H9 (cell line): ENCODE measurements at regions not wholly inside any gene's neighbourhood (a gene's known extent, or its start where the extent isn't known, plus 50 kb on each side); places are given as distances from the start of the nearest gene placed in this dataset.

ENCODE experiments used
- DNase-seq: peaks from one replicate; pipeline ENCODE4 v3.0.0-alpha.2; 2017
- H2AFZ ChIP-seq: one replicate; pipeline ENCODE4 v1.6.1; 2013; ENCODE audit warnings: mild to moderate bottlenecking, low read length, control low read depth, moderate library complexity
- H2AK5ac ChIP-seq: 2 replicates; pipeline ENCODE4 v1.6.1; 2013; ENCODE audit warnings: low read length, control low read depth, mixed read lengths; ENCODE audit not compliant: insufficient read length
- H2BK120ac ChIP-seq: one replicate; pipeline ENCODE4 v1.6.1; 2013; ENCODE audit warnings: low read depth, mild to moderate bottlenecking, low read length, control low read depth, inconsistent platforms; ENCODE audit not compliant: poor library complexity, severe bottlenecking
- H2BK12ac ChIP-seq: 2 replicates; pipeline ENCODE4 v1.6.1; 2013; ENCODE audit warnings: low read length, control low read depth, mixed read lengths, low read depth; ENCODE audit not compliant: insufficient read length
- H2BK15ac ChIP-seq: 2 replicates; pipeline ENCODE4 v1.6.1; 2013; ENCODE audit warnings: low read depth, low read length, control low read depth
- H2BK20ac ChIP-seq: one replicate; pipeline ENCODE4 v1.6.1; 2013; ENCODE audit warnings: low read depth, mild to moderate bottlenecking, low read length, control low read depth, inconsistent platforms; ENCODE audit not compliant: poor library complexity, severe bottlenecking
- H2BK5ac ChIP-seq: 2 replicates; pipeline ENCODE4 v1.6.1; 2013; ENCODE audit warnings: low read length, control low read depth, mixed read lengths; ENCODE audit not compliant: insufficient read length
- H3K14ac ChIP-seq: 2 replicates; pipeline ENCODE4 v1.6.1; 2013; ENCODE audit warnings: low read length, control low read depth; ENCODE audit not compliant: insufficient read depth
- H3K18ac ChIP-seq: 2 replicates; pipeline ENCODE4 v1.6.1; 2013; ENCODE audit warnings: low read depth, mild to moderate bottlenecking, mixed read lengths, low read length, control low read depth; ENCODE audit not compliant: insufficient read length
- H3K23ac ChIP-seq: 2 replicates; pipeline ENCODE4 v1.6.1; 2013; ENCODE audit warnings: low read length, control low read depth, mixed read lengths, low read depth; ENCODE audit not compliant: insufficient read length
- H3K23me2 ChIP-seq: 2 replicates; pipeline ENCODE4 v1.6.1; 2013; ENCODE audit warnings: low read depth, mild to moderate bottlenecking, mixed read lengths, low read length, control low read depth; ENCODE audit not compliant: insufficient read length, poor library complexity, severe bottlenecking
- H3K27ac ChIP-seq: 2 replicates; pipeline ENCODE4 v1.5.1; 2013; ENCODE audit warnings: low read length, control low read depth, mixed read lengths, low read depth; ENCODE audit not compliant: insufficient read length
- H3K27me3 ChIP-seq: 2 replicates; pipeline ENCODE4 v1.6.1; 2013; ENCODE audit warnings: low read length, control low read depth, inconsistent platforms; ENCODE audit not compliant: insufficient read depth
- H3K4ac ChIP-seq: 2 replicates; pipeline ENCODE4 v1.6.1; 2013; ENCODE audit warnings: low read depth, mild to moderate bottlenecking, control low read depth, inconsistent platforms, low read length, moderate library complexity
- H3K4me1 ChIP-seq: 2 replicates; pipeline ENCODE4 v1.6.1; 2013; ENCODE audit warnings: low read length, control low read depth, inconsistent platforms; ENCODE audit not compliant: insufficient read depth
- H3K4me2 ChIP-seq: 2 replicates; pipeline ENCODE4 v1.6.1; 2013; ENCODE audit warnings: low read length, control low read depth, mixed read lengths; ENCODE audit not compliant: insufficient read length, insufficient read depth
- H3K56ac ChIP-seq: 2 replicates; pipeline ENCODE4 v1.6.1; 2013; ENCODE audit warnings: low read depth, mild to moderate bottlenecking, mixed read lengths, low read length, control low read depth; ENCODE audit not compliant: insufficient read length
- H3K79me1 ChIP-seq: 2 replicates; pipeline ENCODE4 v1.6.1; 2013; ENCODE audit warnings: low read depth, mild to moderate bottlenecking, moderate library complexity, low read length, control low read depth, inconsistent platforms; ENCODE audit not compliant: insufficient read depth, poor library complexity, severe bottlenecking
- H3K79me2 ChIP-seq: 2 replicates; pipeline ENCODE4 v1.6.1; 2013; ENCODE audit warnings: low read length, control low read depth, inconsistent platforms; ENCODE audit not compliant: insufficient read depth
- H3K9ac ChIP-seq: 2 replicates; pipeline ENCODE4 v1.6.1; 2013; ENCODE audit warnings: low read length, control low read depth, mixed read lengths; ENCODE audit not compliant: insufficient read length; ENCODE audit errors: extremely low read depth
- H3K9me3 ChIP-seq: one replicate; pipeline ENCODE4 v1.6.1; 2013; ENCODE audit warnings: low read depth, low read length, inconsistent platforms; ENCODE audit not compliant: control insufficient read depth
- H3T11ph ChIP-seq: one replicate; pipeline ENCODE4 v1.6.1; 2013; ENCODE audit warnings: mild to moderate bottlenecking, low read length, control low read depth, inconsistent platforms
- H4K20me1 ChIP-seq: one replicate; pipeline ENCODE4 v1.6.1; 2013; ENCODE audit not compliant: control insufficient read depth, insufficient read length, insufficient read depth
- H4K5ac ChIP-seq: 2 replicates; pipeline ENCODE4 v1.6.1; 2013; ENCODE audit warnings: low read depth, mild to moderate bottlenecking, mixed read lengths, low read length, control low read depth; ENCODE audit not compliant: insufficient read length
- H4K8ac ChIP-seq: replicated peaks from 2 replicates; pipeline ENCODE4 v1.6.1; 2013; ENCODE audit warnings: low read length, control low read depth, mixed read lengths, low read depth; ENCODE audit not compliant: insufficient read length
- H4K91ac ChIP-seq: 2 replicates; pipeline ENCODE4 v1.6.1; 2013; ENCODE audit warnings: low read depth, mild to moderate bottlenecking, moderate library complexity, mixed read lengths, low read length, control low read depth; ENCODE audit not compliant: insufficient read length
- H3K27ac Mint-ChIP-seq, 3 experiments: 2 replicates in 2 of 3; 3 replicates in 1 of 3; pipeline ENCODE4 v1.8.0; 2020 to 2021; ENCODE audit warnings: mixed read lengths in 3 of 3, mild to moderate bottlenecking in 1 of 3, moderate library complexity in 1 of 3
- H3K27me3 Mint-ChIP-seq: 2 replicates; pipeline ENCODE4 v1.8.0; 2021; ENCODE audit warnings: low read depth, mild to moderate bottlenecking, moderate library complexity, mixed read lengths
- H3K36me3 Mint-ChIP-seq, 3 experiments: 2 replicates in 2 of 3; 3 replicates in 1 of 3; pipeline ENCODE4 v1.8.0; 2020 to 2021; ENCODE audit warnings: low read depth in 3 of 3, mixed read lengths in 3 of 3; ENCODE audit not compliant: insufficient read depth in 1 of 3
- H3K4me1 Mint-ChIP-seq, 2 experiments: 2 replicates each; pipeline ENCODE4 v1.8.0; 2020; ENCODE audit warnings: mixed read lengths in 2 of 2
- H3K4me3 Mint-ChIP-seq, 2 experiments: 2 replicates in 1 of 2; 3 replicates in 1 of 2; pipeline ENCODE4 v1.8.0; 2020 to 2021; ENCODE audit warnings: mild to moderate bottlenecking in 2 of 2, mixed read lengths in 2 of 2, moderate library complexity in 1 of 2
- H3K9me3 Mint-ChIP-seq, 2 experiments: 2 replicates in 1 of 2; 3 replicates in 1 of 2; pipeline ENCODE4 v1.8.0; 2020; ENCODE audit warnings: mild to moderate bottlenecking in 2 of 2, mixed read lengths in 2 of 2, moderate library complexity in 1 of 2
- WGBS: extraction: QIAGEN DNeasy Blood & Tissue Kit; methylation state at CpG from one replicate; pipeline ENCODE4 v1.1.7; 2013; ENCODE audit warnings: missing lambda C conversion rate, low lambda C conversion rate, mixed read lengths; ENCODE audit not compliant: insufficient read length; ENCODE audit errors: extremely low coverage; 5-methylcytosine and 5-hydroxymethylcytosine counted together
- TF ChIP-seq, protein P1 (sequence below): fragments of 200-600 bp; sonication (generic); conservative IDR thresholded peaks from 3 replicates; pipeline ENCODE4 v1.8.0; 2021; ENCODE audit warnings: antibody characterized with exemption, mild to moderate bottlenecking

DNA sequence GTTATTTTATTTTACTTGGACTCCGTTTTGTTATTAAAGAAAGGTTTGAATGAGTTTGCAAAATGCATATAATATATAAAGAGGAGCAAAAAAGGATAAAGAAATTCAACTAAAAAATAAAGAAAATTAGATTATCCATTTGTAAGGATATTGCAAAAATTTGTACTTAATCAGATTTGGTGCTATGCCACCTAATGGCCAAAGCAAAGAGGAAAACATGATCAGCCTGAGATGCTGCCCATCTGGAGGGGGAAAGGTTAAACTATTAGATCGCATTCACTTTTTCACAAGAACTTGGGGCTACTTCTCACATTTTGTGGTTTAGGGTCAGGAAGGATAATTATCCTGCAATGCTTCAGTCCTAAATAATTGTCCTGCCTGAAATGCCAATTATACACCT, 350.6 kb downstream of the MLLT3 start:
- no peak overlapping the region for H2BK120ac ChIP-seq
- no peak overlapping the region for H3T11ph ChIP-seq
- Mint-ChIP-seq H3K36me3 (peaks cover 23 to 38% (median 36%) of the 10 kb centered on the region in 3 experiments), H3K4me3 (no peak overlapping the region), H3K27me3 (peaks cover 2% of the 10 kb centered on the region), H3K27ac (no peak overlapping the region), H3K9me3 (peaks cover 26 to 30% of the 10 kb centered on the region in 2 experiments), H3K4me1 (peaks cover 8 to 16% of the 10 kb centered on the region in 2 experiments)
- H3K14ac ChIP-seq: no peak overlapping the region
- no peak overlapping the region for H4K91ac ChIP-seq
- H3K23ac ChIP-seq: no peak overlapping the region
- no peak for DNase-seq
- H2BK15ac ChIP-seq: no peak overlapping the region
- no peak overlapping the region for H3K9ac ChIP-seq
- H2BK5ac ChIP-seq: no peak overlapping the region
- H3K23me2 ChIP-seq: no peaks in the 10 kb centered on the region
- no peak overlapping the region for H2BK20ac ChIP-seq
- no peak overlapping the region for H3K4ac ChIP-seq
- no peak overlapping the region for H2AFZ ChIP-seq
- no peaks in the 10 kb centered on the region for H3K27me3 ChIP-seq
- no peaks in the 10 kb centered on the region for H3K79me2 ChIP-seq
- no peak overlapping the region for H2BK12ac ChIP-seq
- H2AK5ac ChIP-seq: no peak overlapping the region
- no peaks in the 10 kb centered on the region for H3K79me1 ChIP-seq
- no peak overlapping the region for H3K27ac ChIP-seq
- TF ChIP-seq, protein P1, sequence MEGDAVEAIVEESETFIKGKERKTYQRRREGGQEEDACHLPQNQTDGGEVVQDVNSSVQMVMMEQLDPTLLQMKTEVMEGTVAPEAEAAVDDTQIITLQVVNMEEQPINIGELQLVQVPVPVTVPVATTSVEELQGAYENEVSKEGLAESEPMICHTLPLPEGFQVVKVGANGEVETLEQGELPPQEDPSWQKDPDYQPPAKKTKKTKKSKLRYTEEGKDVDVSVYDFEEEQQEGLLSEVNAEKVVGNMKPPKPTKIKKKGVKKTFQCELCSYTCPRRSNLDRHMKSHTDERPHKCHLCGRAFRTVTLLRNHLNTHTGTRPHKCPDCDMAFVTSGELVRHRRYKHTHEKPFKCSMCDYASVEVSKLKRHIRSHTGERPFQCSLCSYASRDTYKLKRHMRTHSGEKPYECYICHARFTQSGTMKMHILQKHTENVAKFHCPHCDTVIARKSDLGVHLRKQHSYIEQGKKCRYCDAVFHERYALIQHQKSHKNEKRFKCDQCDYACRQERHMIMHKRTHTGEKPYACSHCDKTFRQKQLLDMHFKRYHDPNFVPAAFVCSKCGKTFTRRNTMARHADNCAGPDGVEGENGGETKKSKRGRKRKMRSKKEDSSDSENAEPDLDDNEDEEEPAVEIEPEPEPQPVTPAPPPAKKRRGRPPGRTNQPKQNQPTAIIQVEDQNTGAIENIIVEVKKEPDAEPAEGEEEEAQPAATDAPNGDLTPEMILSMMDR: peak; percentile 39
- peaks cover 12% of the 10 kb centered on the region for H3K9me3 ChIP-seq
- H3K56ac ChIP-seq: no peak overlapping the region
- H4K20me1 ChIP-seq: no peaks in the 10 kb centered on the region
- H4K8ac ChIP-seq: no peak overlapping the region
- no peak overlapping the region for H4K5ac ChIP-seq
- no peak overlapping the region for H3K18ac ChIP-seq
- no peaks in the 10 kb centered on the region for H3K4me1 ChIP-seq
- H3K4me2 ChIP-seq: no peak overlapping the region
- no CpG with 5 or more reads among the region's 2 CpGs for WGBS
